IMR-90 (cell line): ENCODE measurements at regions not wholly inside any gene's neighbourhood (a gene's known extent, or its start where the extent isn't known, plus 50 kb on each side); places are given as distances from the start of the nearest gene placed in this dataset.

Source experiments
- ATAC-seq: fragments of 200-7000 bp; cut with Tn5 transposase; 2 replicates; pipeline ENCODE4 v1.9.1; 2020; ENCODE audit warnings: low read depth, mild to moderate bottlenecking, moderate library complexity
- BruUV-seq: library from RNA; stranded (reverse); fragments of 400-500 nt; replicated peaks from 2 replicates; lab custom pipeline; 2021; lab: Mats Ljungman, UMichigan
- CTCF ChIA-PET: fragments of 300-600 bp; formaldehyde crosslinking; extraction: SDS; loops from one replicate; lab custom pipeline; 2021; ENCODE audit warnings: antibody characterized with exemption; lab: Yijun Ruan, JAX
- POLR2A ChIA-PET: fragments of 300-600 bp; sonication (Branson Sonifier 250); formaldehyde crosslinking; loops from one replicate; lab custom pipeline; 2022; ENCODE audit warnings: antibody characterized with exemption; ENCODE audit not compliant: unreplicated experiment; lab: Charles Lee
- DNase-seq: peaks from one replicate; pipeline ENCODE4 v3.0.0; 2013
- H2AFZ ChIP-seq: replicated peaks from 2 replicates; pipeline ENCODE3; 2013; ENCODE audit warnings: low read length, mild to moderate bottlenecking; ENCODE audit not compliant: poor library complexity
- H2AK5ac ChIP-seq: 2 replicates; pipeline ENCODE4 v1.6.1; 2013; ENCODE audit warnings: low read depth, low read length, inconsistent platforms
- H2AK9ac ChIP-seq: replicated peaks from 2 replicates; pipeline ENCODE3; 2013; ENCODE audit warnings: mild to moderate bottlenecking, low read depth, low read length, moderate library complexity; ENCODE audit not compliant: poor library complexity
- H2BK120ac ChIP-seq: 2 replicates; pipeline ENCODE4 v1.6.1; 2013; ENCODE audit warnings: low read depth, low read length, inconsistent platforms
- H2BK15ac ChIP-seq: 3 replicates; pipeline ENCODE4 v1.6.1; 2013; ENCODE audit warnings: low read depth, low read length, inconsistent platforms
- H2BK20ac ChIP-seq: 2 replicates; pipeline ENCODE4 v1.6.1; 2013; ENCODE audit warnings: low read depth, mild to moderate bottlenecking, inconsistent platforms, low read length, moderate library complexity
- H2BK5ac ChIP-seq: 2 replicates; pipeline ENCODE4 v1.6.1; 2013; ENCODE audit warnings: mild to moderate bottlenecking, low read depth, low read length, inconsistent platforms; ENCODE audit not compliant: poor library complexity, severe bottlenecking
- H3K14ac ChIP-seq: replicated peaks from 2 replicates; pipeline ENCODE4 v1.6.1; 2013; ENCODE audit warnings: low read depth, low read length, inconsistent platforms
- H3K18ac ChIP-seq: 2 replicates; pipeline ENCODE4 v1.6.1; 2013; ENCODE audit warnings: low read depth, low read length, control low read depth
- H3K23ac ChIP-seq: 2 replicates; pipeline ENCODE4 v1.6.1; 2013; ENCODE audit warnings: low read depth, low read length, inconsistent platforms
- H3K27ac ChIP-seq: 2 replicates; pipeline ENCODE4 v1.5.1; 2013; ENCODE audit warnings: mild to moderate bottlenecking, control low read depth, low read length; ENCODE audit not compliant: insufficient read depth
- H3K27me3 ChIP-seq: 2 replicates; pipeline ENCODE4 v1.6.1; 2013; ENCODE audit warnings: low read length; ENCODE audit not compliant: control insufficient read depth, insufficient read depth
- H3K36me3 ChIP-seq: 2 replicates; pipeline ENCODE4 v1.6.1; 2013; ENCODE audit warnings: low read length, mixed read lengths; ENCODE audit not compliant: control insufficient read depth, insufficient read depth
- H3K4ac ChIP-seq: 2 replicates; pipeline ENCODE4 v1.6.1; 2013; ENCODE audit warnings: low read depth, low read length, inconsistent platforms
- H3K4me1 ChIP-seq: 2 replicates; pipeline ENCODE4 v1.6.1; 2013; ENCODE audit warnings: low read length, mixed read lengths; ENCODE audit not compliant: control insufficient read depth, insufficient read depth
- H3K4me2 ChIP-seq: 2 replicates; pipeline ENCODE4 v1.6.1; 2013; ENCODE audit warnings: low read depth, mild to moderate bottlenecking, control low read depth, low read length, moderate library complexity
- H3K4me3 ChIP-seq: 2 replicates; pipeline ENCODE4 v1.5.1; 2013; ENCODE audit warnings: low read depth, mild to moderate bottlenecking, control low read depth, low read length, moderate library complexity; ENCODE audit not compliant: insufficient read depth
- H3K56ac ChIP-seq: 2 replicates; pipeline ENCODE4 v1.6.1; 2013; ENCODE audit warnings: low read length, inconsistent platforms; ENCODE audit not compliant: insufficient read depth; ENCODE audit errors: extremely low read depth
- H3K79me1 ChIP-seq, 2 experiments: 2 replicates each; pipeline ENCODE4 v1.6.1; 2013; ENCODE audit warnings: low read length in 2 of 2, inconsistent platforms in 1 of 2, low read depth in 1 of 2
- H3K9ac ChIP-seq: 2 replicates; pipeline ENCODE4 v1.6.1; 2013; ENCODE audit warnings: low read depth, low read length, control low read depth
- H3K9me1 ChIP-seq: 2 replicates; pipeline ENCODE4 v1.6.1; 2013; ENCODE audit warnings: low read length, inconsistent platforms; ENCODE audit not compliant: insufficient read depth
- H3K9me3 ChIP-seq: 2 replicates; pipeline ENCODE4 v1.6.1; 2013; ENCODE audit warnings: low read length; ENCODE audit not compliant: control insufficient read depth, insufficient read depth
- H4K20me1 ChIP-seq: 2 replicates; pipeline ENCODE4 v1.6.1; 2013; ENCODE audit warnings: low read length, inconsistent platforms; ENCODE audit not compliant: insufficient read depth
- H4K5ac ChIP-seq: 2 replicates; pipeline ENCODE4 v1.6.1; 2013; ENCODE audit warnings: mild to moderate bottlenecking, low read depth, low read length, control low read depth
- H4K8ac ChIP-seq, 2 experiments: 2 replicates each; pipeline ENCODE4 v1.6.1; 2013; ENCODE audit warnings: low read depth in 2 of 2, low read length in 2 of 2, control low read depth in 1 of 2, inconsistent platforms in 1 of 2
- H4K91ac ChIP-seq: 2 replicates; pipeline ENCODE4 v1.6.1; 2013; ENCODE audit warnings: low read depth, low read length, inconsistent platforms; ENCODE audit not compliant: insufficient read depth
- BHLHE40 ChIP-seq: fragments of 150-350 bp; IDR thresholded peaks from 2 replicates; pipeline ENCODE4 v1.6.1; 2016; ENCODE audit warnings: mild to moderate bottlenecking, low read depth, low read length
- CEBPB ChIP-seq: IDR thresholded peaks from 2 replicates; pipeline ENCODE4 v1.6.1; 2012; ENCODE audit warnings: low read depth, low read length, improper control_type of control experiment
- CHD1 ChIP-seq: IDR thresholded peaks from 2 replicates; pipeline ENCODE4 v1.6.1; 2012; ENCODE audit warnings: low read depth, low read length, improper control_type of control experiment
- ELK1 ChIP-seq: fragments of 150-350 bp; IDR thresholded peaks from 2 replicates; pipeline ENCODE4 v1.6.1; 2016; ENCODE audit warnings: low read depth, mild to moderate bottlenecking, low read length, moderate library complexity, borderline replicate concordance
- FOS ChIP-seq: fragments of 150-350 bp; IDR thresholded peaks from 2 replicates; pipeline ENCODE4 v1.6.1; 2016; ENCODE audit warnings: low read depth, low read length
- MAZ ChIP-seq: IDR thresholded peaks from 2 replicates; pipeline ENCODE4 v1.6.1; 2012; ENCODE audit warnings: low read depth, mild to moderate bottlenecking, low read length, improper control_type of control experiment, moderate library complexity, borderline replicate concordance
- MXI1 ChIP-seq: IDR thresholded peaks from 2 replicates; pipeline ENCODE4 v1.6.1; 2012; ENCODE audit warnings: low read depth, mild to moderate bottlenecking, low read length, moderate library complexity, borderline replicate concordance
- NFE2L2 ChIP-seq: fragments of 150-350 bp; IDR thresholded peaks from 2 replicates; pipeline ENCODE4 v1.6.1; 2016; ENCODE audit warnings: low read depth, mild to moderate bottlenecking, low read length
- POLR2A ChIP-seq: IDR thresholded peaks from 2 replicates; pipeline ENCODE4 v1.6.1; 2012; ENCODE audit warnings: mild to moderate bottlenecking, low read depth, low read length
- RAD21 ChIP-seq: IDR thresholded peaks from 2 replicates; pipeline ENCODE4 v1.6.1; 2012; ENCODE audit warnings: low read length, improper control_type of control experiment
- RCOR1 ChIP-seq: IDR thresholded peaks from 2 replicates; pipeline ENCODE4 v1.6.1; 2012; ENCODE audit warnings: mild to moderate bottlenecking, low read length, improper control_type of control experiment; ENCODE audit not compliant: insufficient replicate concordance
- RFX5 ChIP-seq: IDR thresholded peaks from 2 replicates; pipeline ENCODE4 v1.8.0; 2012; ENCODE audit warnings: low read depth, mild to moderate bottlenecking, low read length, moderate library complexity
- SMC3 ChIP-seq: fragments of 150-350 bp; IDR thresholded peaks from 2 replicates; pipeline ENCODE4 v1.6.1; 2016; ENCODE audit warnings: low read depth, mild to moderate bottlenecking, antibody characterized with exemption, low read length, moderate library complexity
- WGBS, 2 experiments: methylation state at CpG; one replicate each; pipeline versions ENCODE4 v1.1.5 to v1.1.7; 2013; ENCODE audit warnings: missing lambda C conversion rate in 2 of 2; ENCODE audit not compliant: insufficient read length in 1 of 2; ENCODE audit errors: extremely low coverage in 2 of 2; 5-methylcytosine and 5-hydroxymethylcytosine counted together
- dilution Hi-C: fragments of 300-500 bp; cut with HindIII; formaldehyde crosslinking; loops from one replicate; pipeline ENCODE4 v1.14.3; 2018; ENCODE audit warnings: low sequenced_read_pairs; ENCODE audit not compliant: unreplicated experiment
- in situ Hi-C: fragments of 300-500 bp; cut with MboI; formaldehyde crosslinking; loops from 3 replicates; pipeline ENCODE4 v1.14.3; 2019; ENCODE audit warnings: low sequenced_read_pairs, inconsistent platforms, mixed read lengths
- intact Hi-C: fragments of 100-400 bp; cut with micrococcal nuclease; formaldehyde crosslinking; loops from 2 replicates; pipeline ENCODE4 v1.10.0; 2022
- TF ChIP-seq, protein P1 (sequence below): conservative IDR thresholded peaks from 2 replicates; pipeline ENCODE4 v1.5.1; 2012; ENCODE audit warnings: mild to moderate bottlenecking, low read depth, low read length, improper control_type of control experiment

GRCh38 chr3:193972832-193973231 lies 163.1 kb upstream of the HES1 start:
- Histone ChIP-seq H3K4me3 (no peak overlapping the region), H2AK5ac (no peak overlapping the region), H3K79me1 (no peaks in the 10 kb centered on the region), H3K9ac (no peak overlapping the region), H2BK20ac (no peak overlapping the region), H3K27me3 (peaks cover 40% of the 10 kb centered on the region), H4K91ac (no peak overlapping the region), H3K4me2 (no peak overlapping the region), H3K23ac (no peak overlapping the region), H4K5ac (no peak overlapping the region), H3K4me1 (peaks cover 5% of the 10 kb centered on the region; the same call in 1 of the 2 replicates), H2BK120ac (no peak overlapping the region), H3K9me1 (no peaks in the 10 kb centered on the region), H3K36me3 (no peaks in the 10 kb centered on the region), H4K8ac (no peak overlapping the region), H3K4ac (no peak overlapping the region), H2BK5ac (no peak overlapping the region), H3K9me3 (no peaks in the 10 kb centered on the region), H3K56ac (no peak overlapping the region), H3K14ac (no peak overlapping the region), H3K27ac (no peak overlapping the region), H2AFZ (no peak overlapping the region), H4K20me1 (no peaks in the 10 kb centered on the region), H2BK15ac (no peak overlapping the region), H2AK9ac (no peak overlapping the region), H3K18ac (no peak overlapping the region)
- dilution Hi-C loops (no loop called here), intact Hi-C loops (no loop called here), in situ Hi-C loops (no loop called here)
- ChIA-PET CTCF (no interaction called here), POLR2A (no interaction called here)
- DNase-seq: no peak
- BruUV-seq: no TSS peak
- TF ChIP-seq ELK1 (no peak), FOS (no peak), BHLHE40 (no peak), MXI1 (no peak), POLR2A (no peak), CHD1 (no peak), SMC3 (no peak), RCOR1 (no peak), RFX5 (no peak), CEBPB (no peak), RAD21 (no peak), MAZ (no peak), NFE2L2 (no peak)
- TF ChIP-seq, protein P1, sequence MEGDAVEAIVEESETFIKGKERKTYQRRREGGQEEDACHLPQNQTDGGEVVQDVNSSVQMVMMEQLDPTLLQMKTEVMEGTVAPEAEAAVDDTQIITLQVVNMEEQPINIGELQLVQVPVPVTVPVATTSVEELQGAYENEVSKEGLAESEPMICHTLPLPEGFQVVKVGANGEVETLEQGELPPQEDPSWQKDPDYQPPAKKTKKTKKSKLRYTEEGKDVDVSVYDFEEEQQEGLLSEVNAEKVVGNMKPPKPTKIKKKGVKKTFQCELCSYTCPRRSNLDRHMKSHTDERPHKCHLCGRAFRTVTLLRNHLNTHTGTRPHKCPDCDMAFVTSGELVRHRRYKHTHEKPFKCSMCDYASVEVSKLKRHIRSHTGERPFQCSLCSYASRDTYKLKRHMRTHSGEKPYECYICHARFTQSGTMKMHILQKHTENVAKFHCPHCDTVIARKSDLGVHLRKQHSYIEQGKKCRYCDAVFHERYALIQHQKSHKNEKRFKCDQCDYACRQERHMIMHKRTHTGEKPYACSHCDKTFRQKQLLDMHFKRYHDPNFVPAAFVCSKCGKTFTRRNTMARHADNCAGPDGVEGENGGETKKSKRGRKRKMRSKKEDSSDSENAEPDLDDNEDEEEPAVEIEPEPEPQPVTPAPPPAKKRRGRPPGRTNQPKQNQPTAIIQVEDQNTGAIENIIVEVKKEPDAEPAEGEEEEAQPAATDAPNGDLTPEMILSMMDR: no peak
- no peak for ATAC-seq
- WGBS, 2 experiments: 70% methylated on average over 3 of the region's 3 CpGs; no CpG with 5 or more reads in 1 of the 2 experiments
